K562 (cell line): ENCODE measurements at regions not wholly inside any gene's neighbourhood (a gene's known extent, or its start where the extent isn't known, plus 50 kb on each side); places are given as distances from the start of the nearest gene placed in this dataset.

Experiments
- ATAC-seq: fragments of 200-7000 bp; cut with Tn5 transposase; 3 replicates; pipeline ENCODE4 v1.9.1; 2020; ENCODE audit warnings: moderate library complexity
- BruUV-seq: library from RNA; stranded (reverse); fragments of 400-500 nt; replicated peaks from 2 replicates; lab custom pipeline; 2021; lab: Mats Ljungman, UMichigan
- CTCF ChIA-PET: fragments of 300-600 bp; formaldehyde crosslinking; extraction: SDS; loops from one replicate; lab custom pipeline; 2021; ENCODE audit warnings: low intra/inter-chr PET ratio; lab: Yijun Ruan, JAX
- POLR2A ChIA-PET: fragments of 300-600, 350-650 bp; sonication (Branson Sonifier 250); formaldehyde crosslinking; extraction: SDS; loops from one replicate; lab custom pipeline; 2021; ENCODE audit warnings: antibody characterized with exemption, inconsistent platforms; lab: Yijun Ruan, JAX
- DNase-seq, 4 experiments: peaks; one replicate each; pipeline versions ENCODE4 v3.0.0 to v3.0.0-alpha.2; 2011 to 2018; ENCODE audit warnings: low spot score in 3 of 4, mixed read lengths in 3 of 4; ENCODE audit errors: extremely low read depth in 1 of 4
- FAIRE-seq: peaks from 2 replicates; lab custom pipeline; 2011; peaks lifted over from hg19 to GRCh38; lab: Jason Lieb, UNC
- H2AFZ ChIP-seq: 2 replicates; pipeline ENCODE4 v1.6.0; 2011; ENCODE audit warnings: low read depth, low read length, control low read depth, inconsistent platforms
- H3K27ac ChIP-seq: fragments of 200-600 bp; 3 replicates; pipeline ENCODE4 v1.8.0; 2011; ENCODE audit warnings: low read depth, mild to moderate bottlenecking, control low read depth, inconsistent platforms, low read length, moderate library complexity, mixed read lengths; ENCODE audit errors: extremely low read depth
- H3K27me3 ChIP-seq, 2 experiments: fragments of 300-600 bp in 1 of 2; 2 replicates in 1 of 2; 3 replicates in 1 of 2; pipeline versions ENCODE4 v1.6.0 to v1.8.0; 2011; ENCODE audit warnings: inconsistent platforms in 2 of 2, low read length in 2 of 2, mild to moderate bottlenecking in 1 of 2, mixed read lengths in 1 of 2, moderate library complexity in 1 of 2; ENCODE audit not compliant: control insufficient read depth in 2 of 2, insufficient read depth in 2 of 2
- H3K36me3 ChIP-seq: fragments of 300-600 bp; 3 replicates; pipeline ENCODE4 v1.8.0; 2011; ENCODE audit warnings: mild to moderate bottlenecking, low read length, inconsistent platforms; ENCODE audit not compliant: control insufficient read depth, insufficient read depth
- H3K4me1 ChIP-seq, 2 experiments: fragments of 200-600 bp in 1 of 2; replicated peaks in 1 of 2; 2 replicates in 1 of 2; 3 replicates in 1 of 2; pipeline versions ENCODE4 v1.5.1 to v1.8.0; 2011; ENCODE audit warnings: inconsistent platforms in 2 of 2, low read length in 2 of 2, mild to moderate bottlenecking in 1 of 2, mixed read lengths in 1 of 2, moderate library complexity in 1 of 2; ENCODE audit not compliant: control insufficient read depth in 2 of 2, insufficient read depth in 2 of 2
- H3K4me2 ChIP-seq: 2 replicates; pipeline ENCODE4 v1.6.1; 2011; ENCODE audit warnings: low read length, control low read depth, inconsistent platforms, mixed read lengths; ENCODE audit not compliant: insufficient read depth
- H3K4me3 ChIP-seq: fragments of 200-600 bp; sonication (generic), shearing (Covaris generic); 2 replicates; pipeline ENCODE4 v1.5.1; 2016; ENCODE audit warnings: control low read depth, inconsistent platforms
- H3K79me2 ChIP-seq: fragments of 200-600 bp; 3 replicates; pipeline ENCODE4 v1.8.0; 2011; ENCODE audit warnings: low read length, inconsistent platforms; ENCODE audit not compliant: control insufficient read depth, insufficient read depth
- H3K9ac ChIP-seq, 2 experiments: 2 replicates each; pipeline versions ENCODE4 v1.6.0 to v1.6.1; 2011; ENCODE audit warnings: low read depth in 2 of 2, low read length in 2 of 2, control low read depth in 1 of 2, inconsistent platforms in 1 of 2, mild to moderate bottlenecking in 1 of 2, mixed read lengths in 1 of 2; ENCODE audit not compliant: insufficient read depth in 1 of 2
- H3K9me1 ChIP-seq: one replicate; pipeline ENCODE4 v1.6.0; 2011; ENCODE audit warnings: inconsistent platforms, mild to moderate bottlenecking, low read length, moderate library complexity; ENCODE audit not compliant: control insufficient read depth, insufficient read depth
- H3K9me3 ChIP-seq: replicated peaks from 2 replicates; pipeline ENCODE4 v1.5.1; 2011; ENCODE audit warnings: low read depth, low read length, inconsistent platforms; ENCODE audit not compliant: control insufficient read depth, insufficient read depth
- H4K20me1 ChIP-seq: replicated peaks from 2 replicates; pipeline ENCODE4 v1.6.1; 2011; ENCODE audit warnings: low read length, inconsistent platforms, mixed read lengths; ENCODE audit not compliant: control insufficient read depth, insufficient read depth
- EP300 ChIP-seq: IDR thresholded peaks from 2 replicates; pipeline ENCODE4 v1.6.1; 2012; ENCODE audit warnings: low read length, improper control_type of control experiment
- ETS2 ChIP-seq: IDR thresholded peaks from 2 replicates; pipeline ENCODE4 v1.6.1; 2016; ENCODE audit warnings: borderline replicate concordance, missing genetic modification characterization, mild to moderate bottlenecking, moderate library complexity, missing compliant biosample characterization; ENCODE audit not compliant: poor library complexity, severe bottlenecking
- EWSR1 ChIP-seq: fragments of 450-650 bp; IDR thresholded peaks from 2 replicates; pipeline ENCODE4 v1.6.1; 2018; ENCODE audit warnings: borderline replicate concordance, mild to moderate bottlenecking, low read depth, moderate library complexity; ENCODE audit not compliant: partially characterized antibody
- FIP1L1 ChIP-seq: fragments of 200-400 bp; formaldehyde crosslinking; IDR thresholded peaks from 2 replicates; pipeline ENCODE4 v1.6.1; 2018; ENCODE audit warnings: mild to moderate bottlenecking, low read depth, low read length; ENCODE audit not compliant: poor library complexity, severe bottlenecking
- MBD1 ChIP-seq: fragments of 250-450 bp; sonication (Bioruptor Pico); IDR thresholded peaks from 2 replicates; pipeline ENCODE4 v1.8.0; 2022; ENCODE audit warnings: inconsistent platforms
- NKRF ChIP-seq: fragments of 450-650 bp; IDR thresholded peaks from 2 replicates; pipeline ENCODE4 v1.6.1; 2016; ENCODE audit warnings: borderline replicate concordance
- TCF7L2 ChIP-seq: fragments of 150-350 bp; IDR thresholded peaks from 2 replicates; pipeline ENCODE4 v1.6.1; 2016; ENCODE audit warnings: low read depth, mild to moderate bottlenecking, low read length, moderate library complexity
- ZKSCAN8 ChIP-seq: fragments of 200-800 bp; sonication (Bioruptor generic); IDR thresholded peaks from 2 replicates; pipeline ENCODE4 v1.6.1; 2016; ENCODE audit warnings: missing genetic modification characterization, missing compliant biosample characterization
- ZNF282 ChIP-seq: sonication (generic); formaldehyde crosslinking; IDR thresholded peaks from 2 replicates; pipeline ENCODE4 v1.8.1; 2023; ENCODE audit warnings: missing genetic modification reagents
- ZNF395 ChIP-seq: fragments of 200-800 bp; sonication (Bioruptor generic); IDR thresholded peaks from 2 replicates; pipeline ENCODE4 v1.6.1; 2017; ENCODE audit warnings: missing genetic modification characterization, missing compliant biosample characterization
- WGBS: fragments of 100-300 bp; shearing (Covaris generic); methylation state at CpG from one replicate; pipeline ENCODE4 v1.1.6; 2016; ENCODE audit warnings: low coverage, mixed read lengths; ENCODE audit not compliant: insufficient coverage; ENCODE audit errors: missing lambda C conversion rate; 5-methylcytosine and 5-hydroxymethylcytosine counted together
- in situ Hi-C: fragments of 300-500 bp; cut with MboI; formaldehyde crosslinking; loops from 4 replicates; pipeline ENCODE4 v1.15.0; 2018; ENCODE audit warnings: inconsistent platforms, mixed read lengths
- intact Hi-C: fragments of 100-400 bp; cut with micrococcal nuclease; formaldehyde crosslinking; loops from 2 replicates; pipeline ENCODE4 v1.14.2; 2022

- no peaks in the 10 kb centered on the region for H3K36me3 ChIP-seq
- H3K9me1 ChIP-seq: no peaks in the 10 kb centered on the region
- intact Hi-C loops (no loop called here), in situ Hi-C loops (no loop called here)
- no peak overlapping the region for H3K27ac ChIP-seq
- H3K9me3 ChIP-seq: no peaks in the 10 kb centered on the region; the same call in 1 of the 2 replicates
- H3K9ac ChIP-seq: no peak overlapping the region
- BruUV-seq: no TSS peak
- H3K27me3 ChIP-seq: no peaks in the 10 kb centered on the region
- DNase-seq (no peak), ATAC-seq (no peak), FAIRE-seq (no peak)
- ChIA-PET CTCF (no interaction called here), POLR2A (interaction anchor here (0.7 kb wide), 1 partner anchor 66 kb away, joined by 3 read pairs; no protein-coding TSS in a partner anchor)
- H3K4me1 ChIP-seq: no peaks in the 10 kb centered on the region
- no peak overlapping the region for H3K4me2 ChIP-seq
- H3K4me3 ChIP-seq: no peak overlapping the region
- no peaks in the 10 kb centered on the region for H4K20me1 ChIP-seq
- H2AFZ ChIP-seq: no peak overlapping the region
- H3K79me2 ChIP-seq: no peaks in the 10 kb centered on the region
- WGBS: 0% methylated on average over 3 of the region's 3 CpGs
- TF ChIP-seq ZKSCAN8 (CRISPR knock-in tag) (no peak), TCF7L2 (no peak), NKRF (no peak), EP300 (no peak), ZNF282 (CRISPR knock-in tag) (no peak), FIP1L1 (no peak), MBD1 (CRISPR knock-in tag) (no peak), EWSR1 (no peak), ZNF395 (CRISPR knock-in tag) (no peak), ETS2 (tag) (no peak)
Observed at GRCh38 chr18:41805341-41805740, 149.7 kb upstream of the PIK3C3 start.
